ENCODE measurements at regions not wholly inside any gene's neighbourhood (a gene's known extent, or its start where the extent isn't known, plus 50 kb on each side); places are given as distances from the start of the nearest gene placed in this dataset.

GRCh38 chr3:176927706-176928581 lies 269.3 kb downstream of the TBL1XR1 start:
- no peak overlapping the region for H2AFZ ChIP-seq (ENCODE audit: low read depth, low read length)
- POLR2A ChIA-PET: no interaction called here
- H3K9me1 ChIP-seq (ENCODE audit: control insufficient read depth, insufficient read depth, low read length): no peaks in the 10 kb centered on the region
- WGBS (ENCODE audit: insufficient coverage, low coverage, missing lambda C conversion rate): 2% methylated on average over 3 of the region's 3 CpGs
- no peaks in the 10 kb centered on the region; the same call in 1 of the 2 replicates for H3K9me3 ChIP-seq (replicated peaks; ENCODE audit: control insufficient read depth, insufficient read depth, low read depth, low read length)
- no TSS peak for BruUV-seq (replicated peaks)
- intact Hi-C loops (cut with micrococcal nuclease): no loop called here
- H3K4me1 ChIP-seq (replicated peaks in 1 of 2; ENCODE audit: control insufficient read depth in 2 of 2, insufficient read depth in 2 of 2, low read length in 2 of 2): no peaks in the 10 kb centered on the region
- no peaks in the 10 kb centered on the region; a peak in 1 of 5 replicates for H3K27me3 ChIP-seq (ENCODE audit: control insufficient read depth in 2 of 2, insufficient read depth in 2 of 2, low read length in 2 of 2)
- H3K36me3 ChIP-seq (ENCODE audit: control insufficient read depth, insufficient read depth, low read length): no peaks in the 10 kb centered on the region
- no peak overlapping the region for H3K4me3 ChIP-seq
- DNase-seq (ENCODE audit: extremely low read depth in 1 of 4, low spot score in 3 of 4) (no peak), ATAC-seq (no peak), FAIRE-seq (no peak)
- H3K27ac ChIP-seq (ENCODE audit: extremely low read depth, low read depth, low read length): no peak overlapping the region
- CTCF ChIA-PET (ENCODE audit: low intra/inter-chr PET ratio): no interaction called here
- H3K4me2 ChIP-seq (ENCODE audit: insufficient read depth, low read length): no peak overlapping the region
- in situ Hi-C loops (cut with MboI): no loop called here
- H3K79me2 ChIP-seq (ENCODE audit: control insufficient read depth, insufficient read depth, low read length): no peaks in the 10 kb centered on the region
- H3K9ac ChIP-seq (ENCODE audit: insufficient read depth in 1 of 2, low read depth in 2 of 2, low read length in 2 of 2): no peak overlapping the region
- no peak for TF ChIP-seq CEBPG (CRISPR knock-in tag; IDR thresholded peaks at IDR 0.05)
- TF ChIP-seq CEBPG (tag; conservative IDR thresholded peaks at IDR 0.05 in 1 of 2, IDR thresholded peaks at IDR 0.05 in 1 of 2): 0 out of 4 replicates have a peak, but pooled peaks of 1 of the 2 experiments have one; percentile 13
- no peak for TF ChIP-seq DPF2 (IDR thresholded peaks at IDR 0.05)
- TF ChIP-seq MCM2 (IDR thresholded peaks at IDR 0.05; ENCODE audit: low read depth): no peak
- H4K20me1 ChIP-seq (replicated peaks; ENCODE audit: control insufficient read depth, insufficient read depth, low read length): no peaks in the 10 kb centered on the region

- FAIRE-seq (no peak), ATAC-seq (no peak), DNase-seq (ENCODE audit: extremely low read depth in 1 of 4, low spot score in 3 of 4) (no peak)
- no peaks in the 10 kb centered on the region for H4K20me1 ChIP-seq (replicated peaks; ENCODE audit: control insufficient read depth, insufficient read depth, low read length)
- H3K4me2 ChIP-seq (ENCODE audit: insufficient read depth, low read length): no peak overlapping the region
- H3K4me3 ChIP-seq: no peak overlapping the region
- BruUV-seq (replicated peaks): no TSS peak
- ChIA-PET CTCF (ENCODE audit: low intra/inter-chr PET ratio) (no interaction called here), POLR2A (no interaction called here)
- no peak overlapping the region for H2AFZ ChIP-seq (ENCODE audit: low read depth, low read length)
- no peaks in the 10 kb centered on the region for H3K36me3 ChIP-seq (ENCODE audit: control insufficient read depth, insufficient read depth, low read length)
- in situ Hi-C loops (cut with MboI) (no loop called here), intact Hi-C loops (cut with micrococcal nuclease) (no loop called here)
- no peak overlapping the region for H3K27ac ChIP-seq (ENCODE audit: extremely low read depth, low read depth, low read length)
- no peaks in the 10 kb centered on the region for H3K79me2 ChIP-seq (ENCODE audit: control insufficient read depth, insufficient read depth, low read length)
- no peaks in the 10 kb centered on the region for H3K9me1 ChIP-seq (ENCODE audit: control insufficient read depth, insufficient read depth, low read length)
- H3K4me1 ChIP-seq (replicated peaks in 1 of 2; ENCODE audit: control insufficient read depth in 2 of 2, insufficient read depth in 2 of 2, low read length in 2 of 2): no peaks in the 10 kb centered on the region
- H3K9me3 ChIP-seq (replicated peaks; ENCODE audit: control insufficient read depth, insufficient read depth, low read depth, low read length): no peaks in the 10 kb centered on the region; the same call in 1 of the 2 replicates
- H3K9ac ChIP-seq (ENCODE audit: insufficient read depth in 1 of 2, low read depth in 2 of 2, low read length in 2 of 2): no peak overlapping the region
- H3K27me3 ChIP-seq (ENCODE audit: control insufficient read depth in 2 of 2, insufficient read depth in 2 of 2, low read length in 2 of 2): no peaks in the 10 kb centered on the region; a peak in 1 of 5 replicates
- WGBS (ENCODE audit: insufficient coverage, low coverage, missing lambda C conversion rate): 0% methylated on average over 2 of the region's 3 CpGs
- TF ChIP-seq MCM3 (IDR thresholded peaks at IDR 0.05) (no peak), ZZZ3 (IDR thresholded peaks at IDR 0.05) (no peak), ZNF408 (CRISPR knock-in tag; IDR thresholded peaks at IDR 0.05; ENCODE audit: low read depth) (no peak), ZNF589 (CRISPR knock-in tag; IDR thresholded peaks at IDR 0.05; ENCODE audit: low read depth) (no peak), ZNF217 (CRISPR knock-in tag; IDR thresholded peaks at IDR 0.05) (no peak), ZC3H8 (IDR thresholded peaks at IDR 0.05) (no peak), ZNF239 (CRISPR knock-in tag; IDR thresholded peaks at IDR 0.05) (no peak), SMAD1 (IDR thresholded peaks at IDR 0.05; ENCODE audit: low read depth, low read length, partially characterized antibody) (no peak)
- TF ChIP-seq, protein P1, sequence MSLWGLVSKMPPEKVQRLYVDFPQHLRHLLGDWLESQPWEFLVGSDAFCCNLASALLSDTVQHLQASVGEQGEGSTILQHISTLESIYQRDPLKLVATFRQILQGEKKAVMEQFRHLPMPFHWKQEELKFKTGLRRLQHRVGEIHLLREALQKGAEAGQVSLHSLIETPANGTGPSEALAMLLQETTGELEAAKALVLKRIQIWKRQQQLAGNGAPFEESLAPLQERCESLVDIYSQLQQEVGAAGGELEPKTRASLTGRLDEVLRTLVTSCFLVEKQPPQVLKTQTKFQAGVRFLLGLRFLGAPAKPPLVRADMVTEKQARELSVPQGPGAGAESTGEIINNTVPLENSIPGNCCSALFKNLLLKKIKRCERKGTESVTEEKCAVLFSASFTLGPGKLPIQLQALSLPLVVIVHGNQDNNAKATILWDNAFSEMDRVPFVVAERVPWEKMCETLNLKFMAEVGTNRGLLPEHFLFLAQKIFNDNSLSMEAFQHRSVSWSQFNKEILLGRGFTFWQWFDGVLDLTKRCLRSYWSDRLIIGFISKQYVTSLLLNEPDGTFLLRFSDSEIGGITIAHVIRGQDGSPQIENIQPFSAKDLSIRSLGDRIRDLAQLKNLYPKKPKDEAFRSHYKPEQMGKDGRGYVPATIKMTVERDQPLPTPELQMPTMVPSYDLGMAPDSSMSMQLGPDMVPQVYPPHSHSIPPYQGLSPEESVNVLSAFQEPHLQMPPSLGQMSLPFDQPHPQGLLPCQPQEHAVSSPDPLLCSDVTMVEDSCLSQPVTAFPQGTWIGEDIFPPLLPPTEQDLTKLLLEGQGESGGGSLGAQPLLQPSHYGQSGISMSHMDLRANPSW (CRISPR knock-in tag; IDR thresholded peaks at IDR 0.05): no peak
These were observed 270.0 kb downstream of the TBL1XR1 start for GRCh38 chr3:176927280-176927679.

All from K562 (cell line).